BLaER1 treated with 17β-estradiol and CSF1 and Interleukin-3, amounts not matched to agents 10 nM and 100 nM (cell line): ENCODE measurements at regions not wholly inside any gene's neighbourhood (a gene's known extent, or its start where the extent isn't known, plus 50 kb on each side); places are given as distances from the start of the nearest gene placed in this dataset.
"Not testable (repeated sequence)": the region's sequence is repeated elsewhere in the genome, so short reads cannot be mapped to it uniquely, and the experiment has no call there.

Experiments
- H3K27ac ChIP-seq, 11 experiments: shearing (Covaris generic); formaldehyde crosslinking; 2 replicates each; pipeline ENCODE4 v1.8.1; 2022
- H3K27me3 ChIP-seq, 11 experiments: shearing (Covaris generic); formaldehyde crosslinking; 2 replicates each; pipeline ENCODE4 v1.8.1; 2022
- H3K36me3 ChIP-seq, 11 experiments: shearing (Covaris generic); formaldehyde crosslinking; 2 replicates each; pipeline ENCODE4 v1.8.1; 2022
- H3K4me1 ChIP-seq, 10 experiments: shearing (Covaris generic); formaldehyde crosslinking; 2 replicates each; pipeline ENCODE4 v1.8.1; 2022
- H3K4me2 ChIP-seq, 11 experiments: shearing (Covaris generic); formaldehyde crosslinking; 2 replicates each; pipeline ENCODE4 v1.8.1; 2022
- H3K4me3 ChIP-seq, 10 experiments: shearing (Covaris generic); formaldehyde crosslinking; 2 replicates each; pipeline ENCODE4 v1.8.1; 2022
- H3K9ac ChIP-seq, 11 experiments: shearing (Covaris generic); formaldehyde crosslinking; 2 replicates each; pipeline ENCODE4 v1.8.1; 2022
- H3K9me3 ChIP-seq, 11 experiments: shearing (Covaris generic); formaldehyde crosslinking; replicated peaks in 1 of 11; 2 replicates each; pipeline ENCODE4 v1.8.1; 2022
- H4K20me1 ChIP-seq, 11 experiments: shearing (Covaris generic); formaldehyde crosslinking; 2 replicates each; pipeline ENCODE4 v1.8.1; 2022
- Cebpa-rat ChIP-seq, 11 experiments: shearing (Covaris generic); IDR thresholded peaks; 2 replicates each; pipeline ENCODE4 v1.8.1; 2022

DNA sequence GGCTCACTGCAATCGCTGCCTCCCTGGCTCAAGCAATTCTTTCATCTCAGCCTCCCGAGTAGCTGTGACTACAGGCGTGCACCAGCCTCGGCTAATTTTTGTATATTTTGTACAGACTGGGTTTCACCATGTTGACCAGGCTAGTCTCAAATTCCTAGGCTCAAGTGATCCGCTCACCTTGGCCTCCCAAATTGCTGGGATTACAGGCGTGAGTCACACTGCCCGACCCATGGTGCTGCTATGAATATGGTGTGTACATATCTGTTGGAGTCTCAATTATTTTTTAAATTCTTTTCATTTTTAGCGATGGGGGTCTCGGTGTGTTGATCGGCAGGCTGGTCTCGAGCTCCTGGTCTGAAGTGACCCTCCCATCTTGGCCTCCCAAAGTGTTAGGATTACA is 78.0 kb upstream of the PRKX start:
- Histone ChIP-seq H3K4me2 (no peak overlapping the region), H3K36me3 (no peaks in the 10 kb centered on the region), H3K9me3 (peaks cover 0 to 4% (median 0%) of the 10 kb centered on the region in 11 experiments; a peak in 3 of 22 replicates), H3K4me1 (peaks cover 7 to 18% (median 12%) of the 10 kb centered on the region in 10 experiments; a peak in 19 of 20 replicates), H4K20me1 (no peaks in the 10 kb centered on the region; a peak in 1 of 22 replicates), H3K27ac (no peak overlapping the region), H3K9ac (no peak overlapping the region), H3K27me3 (no peaks in the 10 kb centered on the region), H3K4me3 (no peak overlapping the region)
- TF ChIP-seq Cebpa-rat (IDR thresholded peaks at IDR 0.05), result no peak

DNA sequence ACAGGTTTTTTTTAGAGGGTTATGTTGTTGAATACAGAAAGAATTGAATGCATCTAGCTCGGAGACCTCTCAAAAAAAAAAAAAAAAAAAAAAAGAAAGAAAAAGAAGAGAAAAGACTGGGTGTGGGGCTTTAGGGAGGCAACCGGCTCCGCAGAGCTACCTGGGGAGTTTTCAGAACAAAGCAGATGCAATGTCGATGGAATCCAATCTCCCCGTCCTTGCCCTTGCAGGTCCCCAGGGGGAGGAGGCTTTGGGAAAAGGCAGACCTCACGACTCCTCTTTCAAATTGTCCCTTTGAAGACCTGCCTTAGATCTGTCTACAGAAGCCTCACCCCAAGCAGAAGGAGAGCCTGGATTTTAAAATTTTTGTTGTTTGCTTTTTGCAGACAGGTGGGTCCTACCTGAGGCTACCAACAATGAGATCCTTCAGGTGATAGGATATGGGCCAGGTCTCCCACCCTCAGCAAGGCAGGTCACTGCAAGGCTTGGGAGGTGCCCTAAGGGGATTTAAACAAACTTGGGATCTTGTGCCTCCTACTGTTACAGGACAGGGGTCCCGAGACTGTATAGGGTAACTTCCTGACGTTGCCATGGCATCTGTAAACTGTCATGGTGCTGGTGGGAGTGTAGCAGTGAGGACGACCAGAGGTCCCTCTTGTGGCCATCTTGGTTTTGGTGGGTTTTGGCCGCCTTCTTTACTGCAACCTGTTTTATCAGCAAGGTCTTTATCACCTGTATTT is 75.2 kb upstream of the PRKX start:
- H3K4me3 ChIP-seq, result no peak overlapping the region
- no peak overlapping the region for H3K9ac ChIP-seq
- H3K27me3 ChIP-seq, result no peaks in the 10 kb centered on the region
- no peak overlapping the region for H3K4me2 ChIP-seq
- H3K9me3 ChIP-seq, result peaks cover 5 to 30% (median 20%) of the 10 kb centered on the region in 11 experiments; a peak in 20 of 22 replicates
- no peak for TF ChIP-seq Cebpa-rat (IDR thresholded peaks at IDR 0.05)
- no peak overlapping the region for H3K27ac ChIP-seq
- no peaks in the 10 kb centered on the region for H3K36me3 ChIP-seq
- peaks cover 11 to 21% (median 15%) of the 10 kb centered on the region in 10 experiments for H3K4me1 ChIP-seq
- H4K20me1 ChIP-seq, result no peaks in the 10 kb centered on the region; a peak in 1 of 22 replicates

DNA sequence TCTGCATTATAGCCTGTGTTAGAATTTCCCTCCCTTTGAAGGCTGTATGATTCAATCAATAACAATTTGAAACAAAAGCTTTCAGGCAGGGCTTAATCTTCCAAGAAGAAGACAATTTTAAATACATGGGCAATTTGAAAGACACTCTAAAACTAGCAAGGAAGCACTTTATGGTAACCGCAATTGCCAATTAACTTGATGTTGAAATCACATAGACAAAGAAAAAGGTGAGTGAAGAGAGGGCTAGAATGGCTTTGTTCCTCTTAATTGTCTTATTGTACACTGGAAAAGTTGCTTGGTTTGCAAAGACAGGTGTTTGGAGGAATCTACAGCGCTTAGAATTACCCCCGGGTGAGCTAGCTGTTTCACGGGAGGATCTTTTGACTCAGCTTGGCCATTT is 74.4 kb upstream of the PRKX start:
- no peak for TF ChIP-seq Cebpa-rat (IDR thresholded peaks at IDR 0.05)
- no peaks in the 10 kb centered on the region for H3K27me3 ChIP-seq
- H3K27ac ChIP-seq, result no peak overlapping the region
- H3K4me1 ChIP-seq, result peaks cover 11 to 21% (median 15%) of the 10 kb centered on the region in 10 experiments
- no peaks in the 10 kb centered on the region for H3K36me3 ChIP-seq
- H3K9me3 ChIP-seq, result peaks cover 5 to 33% (median 20%) of the 10 kb centered on the region in 11 experiments; a peak in 20 of 22 replicates
- H3K4me3 ChIP-seq, result no peak overlapping the region
- H3K4me2 ChIP-seq, result no peak overlapping the region
- H3K9ac ChIP-seq, result no peak overlapping the region
- no peaks in the 10 kb centered on the region; a peak in 1 of 22 replicates for H4K20me1 ChIP-seq

DNA sequence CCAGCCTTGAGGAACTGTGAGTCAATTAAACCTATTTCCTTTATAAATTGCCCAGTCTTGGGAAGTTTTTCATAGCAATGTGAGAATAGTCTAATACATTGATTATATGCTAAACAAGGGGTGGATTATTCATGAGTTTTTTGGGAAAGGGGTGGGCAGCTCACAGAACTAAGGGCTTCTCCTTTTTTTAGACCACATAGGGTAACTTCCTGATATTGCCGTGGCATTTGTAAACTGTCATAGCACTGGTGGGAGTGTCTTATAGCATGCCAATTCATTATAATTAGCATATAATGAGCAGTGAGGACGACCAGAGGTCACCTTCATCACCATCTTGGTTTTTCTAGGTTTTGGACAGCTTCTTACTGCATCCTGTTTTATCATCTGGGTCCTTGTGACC is 72.4 kb upstream of the PRKX start:
- Histone ChIP-seq H3K27ac (peak overlapping the region in 3 of 11 experiments; percentile 17 to 51 (median 33); a peak in 5 of 22 replicates), H3K4me2 (peak overlapping the region in 3 of 11 experiments; percentile 2 to 14 (median 9); a peak in 5 of 22 replicates), H3K9me3 (peaks cover 5 to 36% (median 20%) of the 10 kb centered on the region in 11 experiments; a peak in 20 of 22 replicates), H3K4me1 (peaks cover 11 to 21% (median 15%) of the 10 kb centered on the region in 10 experiments)
- not testable (repeated sequence) for H4K20me1 ChIP-seq, H3K36me3 ChIP-seq, H3K27me3 ChIP-seq, H3K4me3 ChIP-seq, H3K9ac ChIP-seq

DNA sequence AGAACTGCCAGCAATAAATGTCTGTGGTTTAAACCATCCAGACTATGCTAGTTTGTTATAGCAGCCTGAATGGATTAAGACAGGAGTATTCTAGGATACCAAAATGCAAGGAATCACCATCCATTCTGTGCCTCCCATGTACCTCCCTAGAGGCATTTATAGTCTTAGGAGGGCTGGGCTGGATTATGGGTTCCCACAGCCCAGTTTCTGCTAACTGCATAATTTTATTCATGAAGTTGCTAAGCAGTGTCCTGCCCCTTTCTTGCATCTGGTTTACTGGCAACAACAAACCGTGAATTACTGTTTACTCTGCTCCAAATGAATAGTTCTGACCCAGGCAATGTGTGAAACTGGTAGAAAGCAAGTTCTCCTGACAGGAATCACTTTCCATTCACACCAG is 67.1 kb upstream of the PRKX start:
- peaks cover 10 to 13% (median 13%) of the 10 kb centered on the region in 10 experiments for H3K4me1 ChIP-seq
- H3K36me3 ChIP-seq, result no peaks in the 10 kb centered on the region
- H4K20me1 ChIP-seq, result no peaks in the 10 kb centered on the region
- H3K4me2 ChIP-seq, result no peak overlapping the region
- peaks cover 3 to 36% (median 14%) of the 10 kb centered on the region in 11 experiments; a peak in 20 of 22 replicates for H3K9me3 ChIP-seq
- no peak overlapping the region for H3K9ac ChIP-seq
- H3K27ac ChIP-seq, result no peak overlapping the region
- H3K27me3 ChIP-seq, result no peaks in the 10 kb centered on the region
- TF ChIP-seq Cebpa-rat (IDR thresholded peaks at IDR 0.05), result no peak
- H3K4me3 ChIP-seq, result no peak overlapping the region

DNA sequence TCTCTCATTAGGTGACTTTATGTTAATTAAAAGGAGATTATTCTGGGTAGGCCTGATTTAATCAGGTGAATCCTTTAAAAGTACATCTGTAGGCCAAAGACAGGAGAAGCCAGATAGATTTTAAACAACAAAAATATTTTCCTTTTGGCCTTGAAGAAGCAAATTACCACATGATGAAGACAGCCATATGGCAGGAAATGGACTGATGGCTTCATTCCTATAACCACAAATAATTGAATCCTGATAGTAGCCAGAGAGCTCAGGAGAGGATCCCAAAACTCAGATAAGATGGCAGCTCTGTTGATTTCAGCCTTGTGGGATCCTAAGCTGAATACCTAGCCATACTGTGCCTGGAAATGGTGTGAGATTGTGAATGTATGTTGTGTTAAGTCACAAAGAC is 66.1 kb upstream of the PRKX start:
- H3K9ac ChIP-seq, result no peak overlapping the region
- no peak for TF ChIP-seq Cebpa-rat (IDR thresholded peaks at IDR 0.05)
- H4K20me1 ChIP-seq, result no peaks in the 10 kb centered on the region
- H3K4me1 ChIP-seq, result peaks cover 1 to 3% (median 3%) of the 10 kb centered on the region in 10 experiments; a peak in 18 of 20 replicates
- H3K4me2 ChIP-seq, result no peak overlapping the region
- no peak overlapping the region for H3K27ac ChIP-seq
- H3K36me3 ChIP-seq, result no peaks in the 10 kb centered on the region
- H3K9me3 ChIP-seq, result peaks cover 0 to 28% (median 11%) of the 10 kb centered on the region in 11 experiments; a peak in 12 of 22 replicates
- no peak overlapping the region for H3K4me3 ChIP-seq
- no peaks in the 10 kb centered on the region for H3K27me3 ChIP-seq

DNA sequence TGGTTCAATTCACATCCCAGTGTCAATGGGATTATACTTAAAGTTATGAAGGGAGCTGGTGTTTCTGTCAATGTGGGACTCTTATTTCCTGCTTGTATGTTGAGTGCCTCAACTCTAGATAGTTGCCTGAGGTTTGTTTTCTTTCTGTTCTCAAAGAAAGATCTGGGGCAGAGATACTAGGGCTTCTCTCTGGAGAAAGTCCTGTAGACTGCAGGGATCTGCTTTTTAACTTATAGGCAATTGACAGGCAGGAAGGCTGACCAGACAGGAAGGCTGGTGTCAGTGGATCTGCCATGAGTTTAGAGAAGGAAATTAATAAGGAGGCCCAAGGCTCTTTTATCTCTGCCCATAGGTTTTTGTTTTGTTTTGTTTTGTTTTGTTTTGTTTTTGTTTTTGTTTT is 64.0 kb upstream of the PRKX start:
- H3K4me1 ChIP-seq, result no peaks in the 10 kb centered on the region
- H3K36me3 ChIP-seq, result no peaks in the 10 kb centered on the region
- H4K20me1 ChIP-seq, result no peaks in the 10 kb centered on the region
- no peak overlapping the region for H3K4me2 ChIP-seq
- no peak overlapping the region for H3K9ac ChIP-seq
- H3K4me3 ChIP-seq, result no peak overlapping the region
- TF ChIP-seq Cebpa-rat (IDR thresholded peaks at IDR 0.05), result no peak
- H3K27me3 ChIP-seq, result no peaks in the 10 kb centered on the region
- H3K27ac ChIP-seq, result no peak overlapping the region
- H3K9me3 ChIP-seq, result peaks cover 0 to 12% (median 5%) of the 10 kb centered on the region in 11 experiments; a peak in 7 of 22 replicates

DNA sequence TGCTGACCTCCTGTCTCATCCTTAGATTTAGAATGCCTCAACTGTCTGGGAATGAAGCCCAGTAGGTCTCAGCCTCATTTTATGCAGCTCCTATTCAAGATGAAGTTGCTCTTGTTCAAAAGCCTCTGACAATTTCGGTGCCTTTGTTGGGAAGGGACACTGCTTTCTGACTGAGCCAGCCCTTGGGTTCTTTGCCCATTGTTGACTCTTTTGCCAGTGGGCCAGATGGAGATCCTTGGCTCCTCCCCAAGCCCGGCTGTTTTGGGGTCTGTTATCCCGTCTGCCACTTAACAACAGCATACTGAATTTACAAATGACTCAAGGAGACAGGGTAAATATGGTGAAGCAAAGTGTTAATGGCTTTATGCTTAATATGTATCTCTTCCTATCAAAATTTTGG is 58.3 kb upstream of the PRKX start:
- Histone ChIP-seq H3K4me3 (no peak overlapping the region), H3K9me3 (peaks cover 0 to 7% (median 0%) of the 10 kb centered on the region in 11 experiments; a peak in 5 of 22 replicates), H3K27me3 (no peaks in the 10 kb centered on the region), H3K4me2 (no peak overlapping the region), H3K27ac (no peak overlapping the region), H3K36me3 (no peaks in the 10 kb centered on the region), H4K20me1 (no peaks in the 10 kb centered on the region), H3K4me1 (no peaks in the 10 kb centered on the region), H3K9ac (no peak overlapping the region)
- no peak for TF ChIP-seq Cebpa-rat (IDR thresholded peaks at IDR 0.05)

DNA sequence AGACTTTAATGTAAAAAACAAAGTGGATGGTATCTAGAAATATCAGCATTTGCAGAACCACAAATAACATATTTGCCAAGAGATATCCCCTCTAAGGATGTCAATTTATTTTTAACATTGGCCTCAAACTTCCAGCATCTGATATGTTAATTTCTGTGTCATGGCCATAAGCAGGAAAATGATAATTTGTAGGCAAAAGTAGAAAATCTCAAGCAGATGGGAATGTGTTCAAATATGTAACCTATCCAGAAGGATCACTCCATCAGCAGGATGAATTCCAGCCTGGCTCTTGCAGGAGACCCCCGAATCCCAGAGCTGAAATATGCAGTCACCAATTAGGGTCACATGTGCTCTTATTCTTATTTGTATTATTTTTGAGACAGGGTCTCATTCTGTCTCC is 55.4 kb upstream of the PRKX start:
- no peak overlapping the region for H3K4me2 ChIP-seq
- peaks cover 0 to under 1% (median 0%) of the 10 kb centered on the region in 10 experiments; a peak in 2 of 20 replicates for H3K4me1 ChIP-seq
- no peaks in the 10 kb centered on the region for H3K27me3 ChIP-seq
- no peak overlapping the region for H3K9ac ChIP-seq
- no peaks in the 10 kb centered on the region for H3K36me3 ChIP-seq
- H3K27ac ChIP-seq, result no peak overlapping the region
- H4K20me1 ChIP-seq, result no peaks in the 10 kb centered on the region
- peaks cover 0 to 8% (median 0%) of the 10 kb centered on the region in 11 experiments; a peak in 1 of 22 replicates for H3K9me3 ChIP-seq
- H3K4me3 ChIP-seq, result no peak overlapping the region
- TF ChIP-seq Cebpa-rat (IDR thresholded peaks at IDR 0.05), result no peak
